Endothelial cell of umbilical vein (primary cell): ENCODE measurements at regions not wholly inside any gene's neighbourhood (a gene's known extent, or its start where the extent isn't known, plus 50 kb on each side); places are given as distances from the start of the nearest gene placed in this dataset.

Experiments used
- BruUV-seq: library from RNA; stranded (reverse); fragments of 400-500 nt; replicated peaks from 2 replicates; lab custom pipeline; 2021; lab: Mats Ljungman, UMichigan
- CTCF ChIA-PET: fragments of 300-600, 350-600 bp; sonication (Branson Sonifier 250); formaldehyde crosslinking; loops from one replicate; lab custom pipeline; 2021; ENCODE audit warnings: antibody characterized with exemption, inconsistent platforms; lab: Charles Lee
- POLR2A ChIA-PET: fragments of 300-600, 350-600 bp; sonication (Branson Sonifier 250); formaldehyde crosslinking; loops from one replicate; lab custom pipeline; 2021; ENCODE audit warnings: antibody characterized with exemption, inconsistent platforms; lab: Charles Lee
- DNase-seq: peaks from one replicate; pipeline ENCODE4 v3.0.0-alpha.2; 2011; ENCODE audit warnings: low read depth, low spot score
- FAIRE-seq: peaks from 2 replicates; lab custom pipeline; 2011; peaks lifted over from hg19 to GRCh38; lab: Jason Lieb, UNC
- H2AFZ ChIP-seq: 2 replicates; pipeline ENCODE4 v1.6.0; 2012; ENCODE audit warnings: low read depth, low read length, control low read depth, inconsistent platforms
- H3K27ac ChIP-seq: 2 replicates; pipeline ENCODE4 v1.5.1; 2011; ENCODE audit warnings: low read depth, mild to moderate bottlenecking, control low read depth, low read length, moderate library complexity; ENCODE audit not compliant: insufficient read depth
- H3K27me3 ChIP-seq, 2 experiments: 2 replicates each; pipeline versions ENCODE4 v1.6.0 to v1.6.1; 2011; ENCODE audit warnings: low read length in 2 of 2, mixed read lengths in 1 of 2; ENCODE audit not compliant: control insufficient read depth in 2 of 2, insufficient read depth in 2 of 2
- H3K36me3 ChIP-seq, 2 experiments: 2 replicates in 1 of 2; 3 replicates in 1 of 2; pipeline ENCODE4 v1.5.1; 2011; ENCODE audit warnings: low read length in 2 of 2, mild to moderate bottlenecking in 1 of 2, moderate library complexity in 1 of 2; ENCODE audit not compliant: control insufficient read depth in 2 of 2, insufficient read depth in 2 of 2; ENCODE audit errors: extremely low read depth in 1 of 2
- H3K4me1 ChIP-seq: 3 replicates; pipeline ENCODE4 v1.5.1; 2011; ENCODE audit warnings: mild to moderate bottlenecking, low read length; ENCODE audit not compliant: control insufficient read depth, insufficient read depth; ENCODE audit errors: extremely low read depth
- H3K4me2 ChIP-seq: 2 replicates; pipeline ENCODE4 v1.6.1; 2011; ENCODE audit warnings: low read length, control low read depth, mixed read lengths; ENCODE audit not compliant: insufficient read depth
- H3K4me3 ChIP-seq, 3 experiments: fragments of 200-600 bp in 1 of 3; sonication (generic), shearing (Covaris generic) in 1 of 3; replicated peaks in 1 of 3; 2 replicates each; pipeline ENCODE4 v1.5.1; 2011 to 2016; ENCODE audit warnings: control low read depth in 3 of 3, low read length in 3 of 3, mild to moderate bottlenecking in 2 of 3, inconsistent platforms in 1 of 3, low read depth in 1 of 3, moderate library complexity in 1 of 3; ENCODE audit not compliant: insufficient read depth in 1 of 3
- H3K79me2 ChIP-seq: 2 replicates; pipeline ENCODE4 v1.6.0; 2012; ENCODE audit warnings: low read length, inconsistent platforms; ENCODE audit not compliant: control insufficient read depth, insufficient read depth
- H3K9ac ChIP-seq: replicated peaks from 2 replicates; pipeline ENCODE3; 2011; ENCODE audit warnings: low read length, control low read depth; ENCODE audit not compliant: insufficient read depth; ENCODE audit errors: extremely low read depth
- H3K9me1 ChIP-seq: replicated peaks from 3 replicates; pipeline ENCODE4 v1.6.0; 2011; ENCODE audit warnings: mild to moderate bottlenecking, low read length; ENCODE audit not compliant: control insufficient read depth, insufficient read depth; ENCODE audit errors: extremely low read depth
- H3K9me3 ChIP-seq: replicated peaks from 2 replicates; pipeline ENCODE4 v1.5.1; 2012; ENCODE audit warnings: low read length, inconsistent platforms; ENCODE audit not compliant: control insufficient read depth, insufficient read depth
- H4K20me1 ChIP-seq: replicated peaks from 2 replicates; pipeline ENCODE3; 2011; ENCODE audit warnings: mild to moderate bottlenecking, low read length; ENCODE audit not compliant: control insufficient read depth, insufficient read depth; ENCODE audit errors: extremely low read depth
- CTCF ChIP-seq, 2 donors: IDR thresholded peaks; 1 replicate in 1 of 2; 2 replicates in 1 of 2; pipeline ENCODE4 v1.5.1; 2011; ENCODE audit warnings: low read length in 2 of 2, mild to moderate bottlenecking in 2 of 2, moderate library complexity in 2 of 2, control low read depth in 1 of 2, inconsistent platforms in 1 of 2, low read depth in 1 of 2; ENCODE audit not compliant: insufficient read depth in 1 of 2; ENCODE audit errors: extremely low read depth in 1 of 2
- EZH2 ChIP-seq: IDR thresholded peaks from 2 replicates; pipeline ENCODE4 v1.6.1; 2012; ENCODE audit warnings: borderline replicate concordance, low read depth, mild to moderate bottlenecking, moderate library complexity, low read length, inconsistent platforms; ENCODE audit not compliant: severe bottlenecking
- FOS ChIP-seq: IDR thresholded peaks from 2 replicates; pipeline ENCODE4 v1.6.1; 2011; ENCODE audit warnings: mild to moderate bottlenecking, low read length, moderate library complexity, borderline replicate concordance; ENCODE audit not compliant: insufficient read depth
- GATA2 ChIP-seq: IDR thresholded peaks from 2 replicates; pipeline ENCODE4 v1.7.0; 2011; ENCODE audit warnings: low read depth, mild to moderate bottlenecking, moderate library complexity, mixed read lengths, low read length; ENCODE audit not compliant: insufficient read length, insufficient read depth
- JUN ChIP-seq: IDR thresholded peaks from 2 replicates; pipeline ENCODE4 v1.6.1; 2011; ENCODE audit warnings: borderline replicate concordance, low read depth; ENCODE audit not compliant: insufficient read length, insufficient read depth
- MAX ChIP-seq: IDR thresholded peaks from 2 replicates; pipeline ENCODE4 v1.6.1; 2011; ENCODE audit not compliant: insufficient read depth, insufficient read length
- MYC ChIP-seq: IDR thresholded peaks from one replicate; pipeline ENCODE4 v1.6.1; 2011; ENCODE audit warnings: mild to moderate bottlenecking, low read depth, low read length
- POLR2A ChIP-seq: IDR thresholded peaks from 2 replicates; pipeline ENCODE4 v1.6.1; 2012; ENCODE audit warnings: low read depth, mild to moderate bottlenecking, control low read depth, low read length
- POLR2AphosphoS5 ChIP-seq: IDR thresholded peaks from 2 replicates; pipeline ENCODE4 v1.6.1; 2012; ENCODE audit warnings: low read depth, mild to moderate bottlenecking, control low read depth, low read length, moderate library complexity; ENCODE audit not compliant: insufficient read depth
- dilution Hi-C: fragments of 300-500 bp; cut with MboI; formaldehyde crosslinking; loops from one replicate; pipeline ENCODE4 v1.15.0; 2019; ENCODE audit warnings: low sequenced_read_pairs; ENCODE audit not compliant: extremely low pct_ligation_motif_present
- intact Hi-C: fragments of 100-400 bp; cut with micrococcal nuclease; formaldehyde crosslinking; loops from one replicate; pipeline ENCODE4 v1.10.0; 2022

- no peaks in the 10 kb centered on the region for H4K20me1 ChIP-seq
- DNase-seq, result no peak
- no peak overlapping the region for H3K9ac ChIP-seq
- H3K36me3 ChIP-seq, result no peaks in the 10 kb centered on the region
- no TSS peak for BruUV-seq
- no peaks in the 10 kb centered on the region for H3K4me1 ChIP-seq
- ChIA-PET CTCF (no interaction called here), POLR2A (no interaction called here)
- no peaks in the 10 kb centered on the region for H3K27me3 ChIP-seq
- FAIRE-seq, result no peak
- no peak overlapping the region for H3K4me3 ChIP-seq
- no peaks in the 10 kb centered on the region for H3K9me3 ChIP-seq
- intact Hi-C loops, result no loop called here
- no peaks in the 10 kb centered on the region for H3K79me2 ChIP-seq
- TF ChIP-seq MAX (no peak), FOS (no peak), POLR2AphosphoS5 (no peak), GATA2 (no peak), EZH2 (no peak), CTCF (IDR thresholded peaks at IDR 0.05; ENCODE audit: extremely low read depth in 1 of 2, insufficient read depth in 1 of 2, low read depth in 1 of 2, low read length in 2 of 2) (no peak), JUN (no peak), MYC (no peak), POLR2A (no peak)
- dilution Hi-C loops, result no loop called here
- H3K9me1 ChIP-seq, result no peaks in the 10 kb centered on the region
- no peak overlapping the region for H3K27ac ChIP-seq
- H2AFZ ChIP-seq, result no peak overlapping the region
- no peak overlapping the region for H3K4me2 ChIP-seq
Observed at GRCh38 chr1:187631984-187632383, 803.2 kb downstream of the PLA2G4A start.
